GM12878 (cell line): ENCODE measurements at regions not wholly inside any gene's neighbourhood (a gene's known extent, or its start where the extent isn't known, plus 50 kb on each side); places are given as distances from the start of the nearest gene placed in this dataset.
"Not testable (repeated sequence)": the region's sequence is repeated elsewhere in the genome, so short reads cannot be mapped to it uniquely, and the experiment has no call there.

ENCODE experiments used
- BHLHE40 ChIP-seq, 2 experiments: fragments of 450-650 bp in 1 of 2; IDR thresholded peaks; 2 replicates each; pipeline ENCODE4 v1.6.1; 2011 to 2017; ENCODE audit warnings: low read depth in 2 of 2, borderline replicate concordance in 1 of 2, improper control_type of control experiment in 1 of 2, low read length in 1 of 2, mild to moderate bottlenecking in 1 of 2
- DPF2 ChIP-seq: fragments of 450-650 bp; IDR thresholded peaks from 2 replicates; pipeline ENCODE4 v1.6.1; 2017; ENCODE audit warnings: mild to moderate bottlenecking
- POLR2A ChIP-seq: IDR thresholded peaks from 2 replicates; pipeline ENCODE4 v1.6.1; 2011; ENCODE audit warnings: low read depth, mild to moderate bottlenecking, low read length
- TF ChIP-seq, protein P1 (sequence below), 3 experiments: IDR thresholded peaks in 2 of 3; conservative IDR thresholded peaks in 1 of 3; 2 replicates each; pipeline ENCODE4 v1.5.1; 2011; ENCODE audit warnings: low read depth in 3 of 3, low read length in 3 of 3, mild to moderate bottlenecking in 3 of 3, control low read depth in 2 of 3, moderate library complexity in 2 of 3, inconsistent platforms in 1 of 3, mixed read lengths in 1 of 3; ENCODE audit not compliant: control insufficient read depth in 2 of 3, insufficient read depth in 1 of 3; ENCODE audit errors: extremely low read depth in 1 of 3
- TF ChIP-seq, protein P2 (sequence below): IDR thresholded peaks from 2 replicates; pipeline ENCODE4 v1.6.1; 2011; ENCODE audit warnings: borderline replicate concordance, low read depth, mild to moderate bottlenecking, moderate library complexity, mixed read lengths, low read length; ENCODE audit not compliant: insufficient read depth; ENCODE audit errors: extremely low read length

DNA sequence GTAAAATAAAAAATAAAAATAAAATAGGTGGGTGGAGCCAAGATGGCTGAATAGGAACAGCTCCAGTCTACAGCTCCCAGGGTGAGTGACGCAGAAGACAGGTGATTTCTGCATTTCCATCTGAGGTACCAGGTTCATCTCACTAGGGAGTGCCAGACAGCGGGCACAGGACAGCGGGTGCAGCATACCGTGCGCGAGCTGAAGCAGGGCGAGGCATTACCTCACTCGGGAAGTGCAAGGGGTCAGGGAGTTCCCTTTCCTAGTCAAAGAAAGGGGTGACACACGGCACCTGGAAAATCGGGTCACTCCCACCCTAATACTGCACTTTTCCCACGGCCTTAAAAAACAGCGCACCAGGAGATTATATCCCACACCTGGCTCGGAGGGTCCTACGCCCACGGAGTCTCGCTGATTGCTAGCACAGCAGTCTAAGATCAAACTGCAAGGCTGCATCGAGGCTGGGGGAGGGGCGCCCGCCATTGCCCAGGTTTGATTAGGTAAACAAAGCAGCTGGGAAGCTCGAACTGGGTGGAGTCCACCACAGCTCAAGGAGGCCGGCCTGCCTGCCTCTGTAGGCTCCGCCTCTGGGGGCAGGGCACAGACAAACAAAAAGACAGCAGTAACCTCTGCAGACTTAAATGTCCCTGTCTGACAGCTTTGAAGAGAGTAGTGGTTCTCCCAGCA, 161.9 kb upstream of the RPS6KA2 start:
- TF ChIP-seq, protein P1, sequence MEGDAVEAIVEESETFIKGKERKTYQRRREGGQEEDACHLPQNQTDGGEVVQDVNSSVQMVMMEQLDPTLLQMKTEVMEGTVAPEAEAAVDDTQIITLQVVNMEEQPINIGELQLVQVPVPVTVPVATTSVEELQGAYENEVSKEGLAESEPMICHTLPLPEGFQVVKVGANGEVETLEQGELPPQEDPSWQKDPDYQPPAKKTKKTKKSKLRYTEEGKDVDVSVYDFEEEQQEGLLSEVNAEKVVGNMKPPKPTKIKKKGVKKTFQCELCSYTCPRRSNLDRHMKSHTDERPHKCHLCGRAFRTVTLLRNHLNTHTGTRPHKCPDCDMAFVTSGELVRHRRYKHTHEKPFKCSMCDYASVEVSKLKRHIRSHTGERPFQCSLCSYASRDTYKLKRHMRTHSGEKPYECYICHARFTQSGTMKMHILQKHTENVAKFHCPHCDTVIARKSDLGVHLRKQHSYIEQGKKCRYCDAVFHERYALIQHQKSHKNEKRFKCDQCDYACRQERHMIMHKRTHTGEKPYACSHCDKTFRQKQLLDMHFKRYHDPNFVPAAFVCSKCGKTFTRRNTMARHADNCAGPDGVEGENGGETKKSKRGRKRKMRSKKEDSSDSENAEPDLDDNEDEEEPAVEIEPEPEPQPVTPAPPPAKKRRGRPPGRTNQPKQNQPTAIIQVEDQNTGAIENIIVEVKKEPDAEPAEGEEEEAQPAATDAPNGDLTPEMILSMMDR (IDR thresholded peaks at IDR 0.05 in 2 of 3, conservative IDR thresholded peaks at IDR 0.05 in 1 of 3; ENCODE audit: control insufficient read depth in 2 of 3, extremely low read depth in 1 of 3, insufficient read depth in 1 of 3, low read depth in 3 of 3, low read length in 3 of 3): not testable (repeated sequence)
- TF ChIP-seq POLR2A; DPF2; BHLHE40 (IDR thresholded peaks at IDR 0.05; ENCODE audit: borderline replicate concordance in 1 of 2, low read depth in 2 of 2, low read length in 1 of 2): not testable (repeated sequence)
- TF ChIP-seq, protein P2, sequence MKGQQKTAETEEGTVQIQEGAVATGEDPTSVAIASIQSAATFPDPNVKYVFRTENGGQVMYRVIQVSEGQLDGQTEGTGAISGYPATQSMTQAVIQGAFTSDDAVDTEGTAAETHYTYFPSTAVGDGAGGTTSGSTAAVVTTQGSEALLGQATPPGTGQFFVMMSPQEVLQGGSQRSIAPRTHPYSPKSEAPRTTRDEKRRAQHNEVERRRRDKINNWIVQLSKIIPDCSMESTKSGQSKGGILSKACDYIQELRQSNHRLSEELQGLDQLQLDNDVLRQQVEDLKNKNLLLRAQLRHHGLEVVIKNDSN: not testable (repeated sequence)
